PC-3 (cell line): ENCODE measurements at regions not wholly inside any gene's neighbourhood (a gene's known extent, or its start where the extent isn't known, plus 50 kb on each side); places are given as distances from the start of the nearest gene placed in this dataset.
"Not testable (repeated sequence)": the region's sequence is repeated elsewhere in the genome, so short reads cannot be mapped to it uniquely, and the experiment has no call there.

Experiments used
- ATAC-seq: fragments of 200-7000 bp; cut with Tn5 transposase; 2 replicates; pipeline ENCODE4 v1.9.1; 2020; ENCODE audit warnings: mild to moderate bottlenecking, moderate library complexity
- BruUV-seq: library from RNA; stranded (reverse); fragments of 400-500 nt; replicated peaks from 2 replicates; lab custom pipeline; 2021; lab: Mats Ljungman, UMichigan
- CTCF ChIA-PET: fragments of 300-600 bp; sonication (Branson Sonifier 250); formaldehyde crosslinking; loops from one replicate; lab custom pipeline; 2022; ENCODE audit warnings: antibody characterized with exemption; lab: Charles Lee
- POLR2A ChIA-PET: fragments of 300-600 bp; sonication (Branson Sonifier 250); formaldehyde crosslinking; loops from one replicate; lab custom pipeline; 2022; ENCODE audit warnings: antibody characterized with exemption; ENCODE audit not compliant: unreplicated experiment; lab: Charles Lee
- DNase-seq: peaks from one replicate; pipeline ENCODE4 v3.0.0-alpha.2; 2015
- H2AFZ ChIP-seq: fragments of 300-600 bp; sonication (generic); 2 replicates; pipeline ENCODE4 v1.6.0; 2016; ENCODE audit warnings: antibody characterized with exemption, low read length
- H3F3A ChIP-seq: fragments of 300-600 bp; sonication (generic); one replicate; pipeline ENCODE4 v1.6.0; 2017; ENCODE audit warnings: antibody characterized with exemption, low read length, control low read depth, mild to moderate bottlenecking; ENCODE audit not compliant: unreplicated experiment
- H3K27ac ChIP-seq: fragments of 300-600 bp; sonication (generic); 2 replicates; pipeline ENCODE4 v1.5.1; 2016; ENCODE audit warnings: mild to moderate bottlenecking, low read length
- H3K27me3 ChIP-seq: fragments of 300-600 bp; sonication (generic); 2 replicates; pipeline ENCODE4 v1.6.1; 2016; ENCODE audit warnings: low read length, mixed read lengths
- H3K36me3 ChIP-seq: fragments of 300-600 bp; sonication (generic); 2 replicates; pipeline ENCODE4 v1.6.1; 2016; ENCODE audit warnings: low read depth, mixed run types, low read length, mixed read lengths
- H3K4me1 ChIP-seq: fragments of 300-600 bp; sonication (generic); 2 replicates; pipeline ENCODE4 v1.5.1; 2016; ENCODE audit warnings: low read length; ENCODE audit not compliant: insufficient read depth
- H3K4me2 ChIP-seq: fragments of 300-600 bp; sonication (generic); 2 replicates; pipeline ENCODE4 v1.6.0; 2016; ENCODE audit warnings: low read length
- H3K4me3 ChIP-seq: fragments of 300-600 bp; sonication (generic); 2 replicates; pipeline ENCODE4 v1.5.1; 2016; ENCODE audit warnings: mild to moderate bottlenecking, low read length, mixed read lengths
- H3K79me2 ChIP-seq: fragments of 300-600 bp; sonication (generic); 2 replicates; pipeline ENCODE4 v1.6.1; 2017; ENCODE audit warnings: low read length, mixed read lengths
- H3K9ac ChIP-seq: fragments of 300-600 bp; sonication (generic); 2 replicates; pipeline ENCODE4 v1.6.0; 2016; ENCODE audit warnings: mild to moderate bottlenecking, low read length
- H3K9me2 ChIP-seq: fragments of 300-600 bp; sonication (generic); replicated peaks from 2 replicates; pipeline ENCODE4 v1.6.1; 2016; ENCODE audit warnings: mixed run types, low read length, mixed read lengths
- H3K9me3 ChIP-seq: fragments of 300-600 bp; sonication (generic); 2 replicates; pipeline ENCODE4 v1.6.1; 2016; ENCODE audit warnings: low read length, mixed read lengths
- H4K20me1 ChIP-seq: fragments of 300-600 bp; sonication (generic); 2 replicates; pipeline ENCODE4 v1.6.1; 2016; ENCODE audit warnings: low read length, mixed read lengths
- CTCF ChIP-seq: fragments of 300-600 bp; sonication (generic); conservative IDR thresholded peaks from 2 replicates; pipeline ENCODE4 v1.5.1; 2017; ENCODE audit warnings: antibody characterized with exemption, low read depth, mild to moderate bottlenecking, low read length
- EZH2 ChIP-seq: fragments of 300-600 bp; sonication (generic); IDR thresholded peaks from one replicate; pipeline ENCODE4 v1.6.1; 2017; ENCODE audit warnings: antibody characterized with exemption, mild to moderate bottlenecking, low read length; ENCODE audit not compliant: unreplicated experiment
- EZH2phosphoT487 ChIP-seq: fragments of 300-600 bp; sonication (generic); IDR thresholded peaks from 2 replicates; pipeline ENCODE4 v1.6.1; 2018; ENCODE audit warnings: mild to moderate bottlenecking, antibody characterized with exemption, low read length, borderline replicate concordance
- intact Hi-C: fragments of 100-400 bp; cut with micrococcal nuclease; formaldehyde crosslinking; loops from 2 replicates; pipeline ENCODE4 v1.9.0; 2023

- Histone ChIP-seq H3K79me2 (no peaks in the 10 kb centered on the region), H4K20me1 (no peaks in the 10 kb centered on the region), H3K4me2 (no peak overlapping the region), H3K4me3 (no peak overlapping the region), H3F3A (no peaks in the 10 kb centered on the region), H2AFZ (no peak overlapping the region), H3K9me2 (no peaks in the 10 kb centered on the region), H3K36me3 (no peaks in the 10 kb centered on the region), H3K9ac (no peak overlapping the region), H3K27me3 (no peaks in the 10 kb centered on the region), H3K9me3 (no peaks in the 10 kb centered on the region), H3K27ac (no peak overlapping the region), H3K4me1 (no peaks in the 10 kb centered on the region)
- ChIA-PET CTCF (no interaction called here), POLR2A (no interaction called here)
- ATAC-seq (no peak), DNase-seq (no peak)
- intact Hi-C loops: no loop called here
- no TSS peak for BruUV-seq
- TF ChIP-seq EZH2 (no peak), EZH2phosphoT487 (no peak), CTCF (no peak)
Measured at GRCh38 chr12:97877404-97877803, 414.8 kb downstream of the RMST start.

- H3K9me2 ChIP-seq: no peaks in the 10 kb centered on the region
Measured at GRCh38 chr12:97886511-97887176, 424.0 kb downstream of the RMST start.

GRCh38 chr12:97897881-97898280 is 435.3 kb downstream of the RMST start:
- DNase-seq, intact Hi-C loops, H3K9me2 ChIP-seq, H4K20me1 ChIP-seq, CTCF ChIA-PET, H3F3A ChIP-seq, POLR2A ChIA-PET, H2AFZ ChIP-seq, H3K4me1 ChIP-seq, ATAC-seq, H3K4me3 ChIP-seq, H3K4me2 ChIP-seq, H3K27ac ChIP-seq, H3K36me3 ChIP-seq, H3K27me3 ChIP-seq, H3K9me3 ChIP-seq, H3K9ac ChIP-seq, H3K79me2 ChIP-seq, BruUV-seq: not testable (repeated sequence)

More at GRCh38 chr12:97886511-97887176, 424.0 kb downstream of the RMST start:
- no peaks in the 10 kb centered on the region for H3K79me2 ChIP-seq
- no peaks in the 10 kb centered on the region for H3K27me3 ChIP-seq
- no peaks in the 10 kb centered on the region for H4K20me1 ChIP-seq
- no TSS peak for BruUV-seq
- no peak for DNase-seq
- CTCF ChIA-PET: no interaction called here
- no peak for TF ChIP-seq EZH2phosphoT487
- TF ChIP-seq CTCF: no peak
- TF ChIP-seq EZH2: no peak
- no peaks in the 10 kb centered on the region for H3F3A ChIP-seq
- no peak overlapping the region for H3K4me3 ChIP-seq
- H3K9me3 ChIP-seq: no peaks in the 10 kb centered on the region
- intact Hi-C loops: no loop called here
- no peak for ATAC-seq
- POLR2A ChIA-PET: no interaction called here
- H3K4me2 ChIP-seq: no peak overlapping the region
- H3K27ac ChIP-seq: no peak overlapping the region
- no peaks in the 10 kb centered on the region for H3K4me1 ChIP-seq
- H3K36me3 ChIP-seq: no peaks in the 10 kb centered on the region
- H2AFZ ChIP-seq: no peak overlapping the region
- H3K9ac ChIP-seq: no peak overlapping the region
